Endothelial cell of umbilical vein (primary cell): ENCODE measurements at regions not wholly inside any gene's neighbourhood (a gene's known extent, or its start where the extent isn't known, plus 50 kb on each side); places are given as distances from the start of the nearest gene placed in this dataset.
A peak's percentile ranks its signal among the peaks of the same experiment; 100 is the strongest.

ENCODE experiments used
- BruUV-seq: library from RNA; stranded (reverse); fragments of 400-500 nt; replicated peaks from 2 replicates; lab custom pipeline; 2021; lab: Mats Ljungman, UMichigan
- CTCF ChIA-PET: fragments of 300-600, 350-600 bp; sonication (Branson Sonifier 250); formaldehyde crosslinking; loops from one replicate; lab custom pipeline; 2021; ENCODE audit warnings: antibody characterized with exemption, inconsistent platforms; lab: Charles Lee
- POLR2A ChIA-PET: fragments of 300-600, 350-600 bp; sonication (Branson Sonifier 250); formaldehyde crosslinking; loops from one replicate; lab custom pipeline; 2021; ENCODE audit warnings: antibody characterized with exemption, inconsistent platforms; lab: Charles Lee
- DNase-seq: peaks from one replicate; pipeline ENCODE4 v3.0.0-alpha.2; 2011; ENCODE audit warnings: low read depth, low spot score
- FAIRE-seq: peaks from 2 replicates; lab custom pipeline; 2011; peaks lifted over from hg19 to GRCh38; lab: Jason Lieb, UNC
- H2AFZ ChIP-seq: 2 replicates; pipeline ENCODE4 v1.6.0; 2012; ENCODE audit warnings: low read depth, low read length, control low read depth, inconsistent platforms
- H3K27ac ChIP-seq: 2 replicates; pipeline ENCODE4 v1.5.1; 2011; ENCODE audit warnings: low read depth, mild to moderate bottlenecking, control low read depth, low read length, moderate library complexity; ENCODE audit not compliant: insufficient read depth
- H3K27me3 ChIP-seq, 2 experiments: 2 replicates each; pipeline versions ENCODE4 v1.6.0 to v1.6.1; 2011; ENCODE audit warnings: low read length in 2 of 2, mixed read lengths in 1 of 2; ENCODE audit not compliant: control insufficient read depth in 2 of 2, insufficient read depth in 2 of 2
- H3K36me3 ChIP-seq, 2 experiments: 2 replicates in 1 of 2; 3 replicates in 1 of 2; pipeline ENCODE4 v1.5.1; 2011; ENCODE audit warnings: low read length in 2 of 2, mild to moderate bottlenecking in 1 of 2, moderate library complexity in 1 of 2; ENCODE audit not compliant: control insufficient read depth in 2 of 2, insufficient read depth in 2 of 2; ENCODE audit errors: extremely low read depth in 1 of 2
- H3K4me1 ChIP-seq: 3 replicates; pipeline ENCODE4 v1.5.1; 2011; ENCODE audit warnings: mild to moderate bottlenecking, low read length; ENCODE audit not compliant: control insufficient read depth, insufficient read depth; ENCODE audit errors: extremely low read depth
- H3K4me2 ChIP-seq: 2 replicates; pipeline ENCODE4 v1.6.1; 2011; ENCODE audit warnings: low read length, control low read depth, mixed read lengths; ENCODE audit not compliant: insufficient read depth
- H3K4me3 ChIP-seq, 3 experiments: fragments of 200-600 bp in 1 of 3; sonication (generic), shearing (Covaris generic) in 1 of 3; replicated peaks in 1 of 3; 2 replicates each; pipeline ENCODE4 v1.5.1; 2011 to 2016; ENCODE audit warnings: control low read depth in 3 of 3, low read length in 3 of 3, mild to moderate bottlenecking in 2 of 3, inconsistent platforms in 1 of 3, low read depth in 1 of 3, moderate library complexity in 1 of 3; ENCODE audit not compliant: insufficient read depth in 1 of 3
- H3K79me2 ChIP-seq: 2 replicates; pipeline ENCODE4 v1.6.0; 2012; ENCODE audit warnings: low read length, inconsistent platforms; ENCODE audit not compliant: control insufficient read depth, insufficient read depth
- H3K9ac ChIP-seq: replicated peaks from 2 replicates; pipeline ENCODE3; 2011; ENCODE audit warnings: low read length, control low read depth; ENCODE audit not compliant: insufficient read depth; ENCODE audit errors: extremely low read depth
- H3K9me1 ChIP-seq: replicated peaks from 3 replicates; pipeline ENCODE4 v1.6.0; 2011; ENCODE audit warnings: mild to moderate bottlenecking, low read length; ENCODE audit not compliant: control insufficient read depth, insufficient read depth; ENCODE audit errors: extremely low read depth
- H3K9me3 ChIP-seq: replicated peaks from 2 replicates; pipeline ENCODE4 v1.5.1; 2012; ENCODE audit warnings: low read length, inconsistent platforms; ENCODE audit not compliant: control insufficient read depth, insufficient read depth
- H4K20me1 ChIP-seq: replicated peaks from 2 replicates; pipeline ENCODE3; 2011; ENCODE audit warnings: mild to moderate bottlenecking, low read length; ENCODE audit not compliant: control insufficient read depth, insufficient read depth; ENCODE audit errors: extremely low read depth
- CTCF ChIP-seq, 2 donors: IDR thresholded peaks; 1 replicate in 1 of 2; 2 replicates in 1 of 2; pipeline ENCODE4 v1.5.1; 2011; ENCODE audit warnings: low read length in 2 of 2, mild to moderate bottlenecking in 2 of 2, moderate library complexity in 2 of 2, control low read depth in 1 of 2, inconsistent platforms in 1 of 2, low read depth in 1 of 2; ENCODE audit not compliant: insufficient read depth in 1 of 2; ENCODE audit errors: extremely low read depth in 1 of 2
- EZH2 ChIP-seq: IDR thresholded peaks from 2 replicates; pipeline ENCODE4 v1.6.1; 2012; ENCODE audit warnings: borderline replicate concordance, low read depth, mild to moderate bottlenecking, moderate library complexity, low read length, inconsistent platforms; ENCODE audit not compliant: severe bottlenecking
- FOS ChIP-seq: IDR thresholded peaks from 2 replicates; pipeline ENCODE4 v1.6.1; 2011; ENCODE audit warnings: mild to moderate bottlenecking, low read length, moderate library complexity, borderline replicate concordance; ENCODE audit not compliant: insufficient read depth
- GATA2 ChIP-seq: IDR thresholded peaks from 2 replicates; pipeline ENCODE4 v1.7.0; 2011; ENCODE audit warnings: low read depth, mild to moderate bottlenecking, moderate library complexity, mixed read lengths, low read length; ENCODE audit not compliant: insufficient read length, insufficient read depth
- JUN ChIP-seq: IDR thresholded peaks from 2 replicates; pipeline ENCODE4 v1.6.1; 2011; ENCODE audit warnings: borderline replicate concordance, low read depth; ENCODE audit not compliant: insufficient read length, insufficient read depth
- MYC ChIP-seq: IDR thresholded peaks from one replicate; pipeline ENCODE4 v1.6.1; 2011; ENCODE audit warnings: mild to moderate bottlenecking, low read depth, low read length
- POLR2A ChIP-seq: IDR thresholded peaks from 2 replicates; pipeline ENCODE4 v1.6.1; 2012; ENCODE audit warnings: low read depth, mild to moderate bottlenecking, control low read depth, low read length
- POLR2AphosphoS5 ChIP-seq: IDR thresholded peaks from 2 replicates; pipeline ENCODE4 v1.6.1; 2012; ENCODE audit warnings: low read depth, mild to moderate bottlenecking, control low read depth, low read length, moderate library complexity; ENCODE audit not compliant: insufficient read depth
- dilution Hi-C: fragments of 300-500 bp; cut with MboI; formaldehyde crosslinking; loops from one replicate; pipeline ENCODE4 v1.15.0; 2019; ENCODE audit warnings: low sequenced_read_pairs; ENCODE audit not compliant: extremely low pct_ligation_motif_present
- intact Hi-C: fragments of 100-400 bp; cut with micrococcal nuclease; formaldehyde crosslinking; loops from one replicate; pipeline ENCODE4 v1.10.0; 2022
- TF ChIP-seq, protein P1 (sequence below): IDR thresholded peaks from 2 replicates; pipeline ENCODE4 v1.6.1; 2011; ENCODE audit not compliant: insufficient read depth, insufficient read length

DNA sequence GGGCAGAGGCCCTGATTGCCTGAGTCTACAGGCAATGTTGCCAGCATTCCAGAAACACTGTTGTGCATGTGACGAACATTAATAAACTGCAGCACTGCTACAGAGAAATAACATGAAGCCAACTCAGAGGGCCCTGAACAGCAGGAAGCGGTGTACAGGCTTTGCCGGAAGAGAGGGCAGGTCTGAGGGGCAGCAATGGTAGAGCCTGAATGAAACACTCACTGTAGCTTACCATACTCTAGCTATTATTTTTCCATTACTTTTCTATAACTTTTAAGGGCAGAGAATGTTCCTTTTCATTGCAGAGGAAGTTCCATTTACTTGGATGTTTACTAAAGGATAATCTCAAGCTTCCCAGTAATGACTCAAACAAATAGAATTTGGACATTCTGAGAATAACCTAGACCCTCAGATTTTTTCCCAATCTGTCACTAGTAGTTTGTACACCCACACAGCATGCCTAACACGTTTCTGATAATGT, 150.4 kb downstream of the MTX2 start:
- Histone ChIP-seq H3K9me3 (no peaks in the 10 kb centered on the region), H3K36me3 (no peaks in the 10 kb centered on the region), H3K9me1 (no peaks in the 10 kb centered on the region), H3K27me3 (no peaks in the 10 kb centered on the region), H3K4me3 (no peak overlapping the region), H4K20me1 (no peaks in the 10 kb centered on the region), H3K27ac (peak overlapping the region; percentile 92), H2AFZ (peak overlapping the region; percentile 32), H3K9ac (peak overlapping the region; percentile 32), H3K4me1 (peaks cover 42% of the 10 kb centered on the region), H3K79me2 (no peaks in the 10 kb centered on the region), H3K4me2 (peak overlapping the region; percentile 63)
- dilution Hi-C loops: no loop called here
- POLR2A ChIA-PET: interaction anchor here (1.1 kb wide), 1 partner anchor 99 kb away, joined by 5 read pairs; no protein-coding TSS in a partner anchor
- DNase-seq (peak; percentile 97), FAIRE-seq (peak; percentile 93)
- intact Hi-C loops: loop anchor here (1.0 to 2.0 kb wide), 5 partner anchors 27 to 281 kb away; no protein-coding TSS in a partner anchor
- CTCF ChIA-PET: interaction anchor here (0.5 to 3.5 kb wide), 6 partner anchors 27 to 295 kb away, joined by 3 to 25 read pairs (median 7); no protein-coding TSS in a partner anchor
- no TSS peak for BruUV-seq
- TF ChIP-seq JUN (peak; percentile 79), CTCF (IDR thresholded peaks at IDR 0.05; ENCODE audit: extremely low read depth in 1 of 2, insufficient read depth in 1 of 2, low read depth in 1 of 2, low read length in 2 of 2) (no peak), MYC (no peak), FOS (peak; percentile 83), GATA2 (peak; percentile 44), POLR2A (peak; percentile 65), POLR2AphosphoS5 (peak; percentile 90), EZH2 (no peak)
- TF ChIP-seq, protein P1, sequence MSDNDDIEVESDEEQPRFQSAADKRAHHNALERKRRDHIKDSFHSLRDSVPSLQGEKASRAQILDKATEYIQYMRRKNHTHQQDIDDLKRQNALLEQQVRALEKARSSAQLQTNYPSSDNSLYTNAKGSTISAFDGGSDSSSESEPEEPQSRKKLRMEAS: peak; percentile 55
